ENCODE measurements at regions not wholly inside any gene's neighbourhood (a gene's known extent, or its start where the extent isn't known, plus 50 kb on each side); places are given as distances from the start of the nearest gene placed in this dataset.

DNA sequence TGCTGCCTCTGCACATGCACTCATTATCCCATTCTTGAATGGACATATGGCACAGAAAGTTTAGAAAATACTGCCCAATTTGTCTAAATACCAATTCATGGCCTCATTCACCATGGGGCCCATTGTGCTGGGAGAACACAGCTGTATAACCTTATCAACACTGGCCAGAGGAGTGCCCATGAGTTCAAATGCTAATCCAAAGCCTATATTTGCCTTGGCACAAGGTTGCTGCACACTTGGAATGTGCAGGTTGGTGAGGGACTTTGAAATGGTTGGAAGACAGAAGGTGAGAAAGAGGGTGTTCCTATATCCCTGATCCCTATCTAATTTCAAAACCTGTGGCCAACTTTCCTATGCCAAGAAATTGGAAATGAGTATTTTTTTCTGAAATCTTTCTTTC is 693.9 kb upstream of the ID2 start:
- Histone ChIP-seq H3K4me1 (ENCODE audit: control insufficient read depth in 4 of 4, insufficient read depth in 4 of 4, low read length in 3 of 4) (peaks cover 0 to 6% (median 4%) of the 10 kb centered on the region in 4 donors), H3K27me3 (ENCODE audit: control insufficient read depth in 4 of 4, insufficient read depth in 4 of 4, low read length in 3 of 4) (no peaks in the 10 kb centered on the region), H3K4me3 (ENCODE audit: low read depth in 1 of 3, low read length in 3 of 3) (no peak overlapping the region), H3K9me3 (ENCODE audit: control insufficient read depth in 4 of 4, low read length in 3 of 4) (no peaks in the 10 kb centered on the region), H3K27ac (ENCODE audit: low read depth in 1 of 2, low read length in 2 of 2) (no peak overlapping the region), H3K9ac (ENCODE audit: low read depth in 1 of 2, low read length in 2 of 2) (no peak overlapping the region), H3K36me3 (ENCODE audit: control insufficient read depth in 4 of 4, insufficient read depth in 3 of 4, low read depth in 1 of 4, low read length in 3 of 4) (no peaks in the 10 kb centered on the region)
- DNase-seq (ENCODE audit: low spot score) = no peak
- TF ChIP-seq, protein P1, sequence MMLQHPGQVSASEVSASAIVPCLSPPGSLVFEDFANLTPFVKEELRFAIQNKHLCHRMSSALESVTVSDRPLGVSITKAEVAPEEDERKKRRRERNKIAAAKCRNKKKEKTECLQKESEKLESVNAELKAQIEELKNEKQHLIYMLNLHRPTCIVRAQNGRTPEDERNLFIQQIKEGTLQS (IDR thresholded peaks at IDR 0.05) = no peak
- TF ChIP-seq, protein P2, sequence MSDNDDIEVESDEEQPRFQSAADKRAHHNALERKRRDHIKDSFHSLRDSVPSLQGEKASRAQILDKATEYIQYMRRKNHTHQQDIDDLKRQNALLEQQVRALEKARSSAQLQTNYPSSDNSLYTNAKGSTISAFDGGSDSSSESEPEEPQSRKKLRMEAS (IDR thresholded peaks at IDR 0.05) = no peak
- TF ChIP-seq SP1 (IDR thresholded peaks at IDR 0.05) = peak; percentile 21
- peak; percentile 22 for TF ChIP-seq FOXA1 (IDR thresholded peaks at IDR 0.05)
- TF ChIP-seq GABPA (IDR thresholded peaks at IDR 0.05 in 1 of 2, conservative IDR thresholded peaks at IDR 0.05 in 1 of 2) = no peak
- TF ChIP-seq HNF4G (IDR thresholded peaks at IDR 0.05) = no peak
- peak; percentile 31 for TF ChIP-seq FOXA2 (IDR thresholded peaks at IDR 0.05)
- peak in 1 of 2 donors; percentile 48 for TF ChIP-seq JUND (IDR thresholded peaks at IDR 0.05)
- TF ChIP-seq REST (IDR thresholded peaks at IDR 0.05) = peak; percentile 28
- TF ChIP-seq HNF4A (conservative IDR thresholded peaks at IDR 0.05) = peak; percentile 68 to 78
- no peak for TF ChIP-seq ZBTB33 (IDR thresholded peaks at IDR 0.05)
- TF ChIP-seq RXRA (IDR thresholded peaks at IDR 0.05) = peak; percentile 63 to 69
- no peak for TF ChIP-seq NR2F2 (IDR thresholded peaks at IDR 0.05)
- TF ChIP-seq YY1 (IDR thresholded peaks at IDR 0.05) = peak; percentile 34
- TF ChIP-seq RAD21 (IDR thresholded peaks at IDR 0.05) = peak; percentile 53 to 65

GRCh38 chr2:7988440-7988839 is 693.4 kb upstream of the ID2 start:
- peaks cover 0 to 6% (median 4%) of the 10 kb centered on the region in 4 donors for H3K4me1 ChIP-seq (ENCODE audit: control insufficient read depth in 4 of 4, insufficient read depth in 4 of 4, low read length in 3 of 4)
- no peak overlapping the region for H3K4me3 ChIP-seq (ENCODE audit: low read depth in 1 of 3, low read length in 3 of 3)
- no peaks in the 10 kb centered on the region for H3K9me3 ChIP-seq (ENCODE audit: control insufficient read depth in 4 of 4, low read length in 3 of 4)
- DNase-seq (ENCODE audit: low spot score) = no peak
- no peak overlapping the region for H3K27ac ChIP-seq (ENCODE audit: low read depth in 1 of 2, low read length in 2 of 2)
- no peak for TF ChIP-seq JUND (IDR thresholded peaks at IDR 0.05)
- TF ChIP-seq, protein P2 (IDR thresholded peaks at IDR 0.05) = no peak
- TF ChIP-seq YY1 (IDR thresholded peaks at IDR 0.05) = no peak
- TF ChIP-seq HNF4G (IDR thresholded peaks at IDR 0.05) = no peak
- no peak for TF ChIP-seq REST (IDR thresholded peaks at IDR 0.05)
- no peak for TF ChIP-seq HNF4A (conservative IDR thresholded peaks at IDR 0.05)
- TF ChIP-seq, protein P3, sequence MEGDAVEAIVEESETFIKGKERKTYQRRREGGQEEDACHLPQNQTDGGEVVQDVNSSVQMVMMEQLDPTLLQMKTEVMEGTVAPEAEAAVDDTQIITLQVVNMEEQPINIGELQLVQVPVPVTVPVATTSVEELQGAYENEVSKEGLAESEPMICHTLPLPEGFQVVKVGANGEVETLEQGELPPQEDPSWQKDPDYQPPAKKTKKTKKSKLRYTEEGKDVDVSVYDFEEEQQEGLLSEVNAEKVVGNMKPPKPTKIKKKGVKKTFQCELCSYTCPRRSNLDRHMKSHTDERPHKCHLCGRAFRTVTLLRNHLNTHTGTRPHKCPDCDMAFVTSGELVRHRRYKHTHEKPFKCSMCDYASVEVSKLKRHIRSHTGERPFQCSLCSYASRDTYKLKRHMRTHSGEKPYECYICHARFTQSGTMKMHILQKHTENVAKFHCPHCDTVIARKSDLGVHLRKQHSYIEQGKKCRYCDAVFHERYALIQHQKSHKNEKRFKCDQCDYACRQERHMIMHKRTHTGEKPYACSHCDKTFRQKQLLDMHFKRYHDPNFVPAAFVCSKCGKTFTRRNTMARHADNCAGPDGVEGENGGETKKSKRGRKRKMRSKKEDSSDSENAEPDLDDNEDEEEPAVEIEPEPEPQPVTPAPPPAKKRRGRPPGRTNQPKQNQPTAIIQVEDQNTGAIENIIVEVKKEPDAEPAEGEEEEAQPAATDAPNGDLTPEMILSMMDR (IDR thresholded peaks at IDR 0.05; ENCODE audit: low read depth, low read length, missing input control) = no peak
- TF ChIP-seq RXRA (IDR thresholded peaks at IDR 0.05) = no peak
- TF ChIP-seq TAF1 (conservative IDR thresholded peaks at IDR 0.05) = no peak
- TF ChIP-seq ZBTB33 (IDR thresholded peaks at IDR 0.05) = no peak
- TF ChIP-seq RAD21 (IDR thresholded peaks at IDR 0.05) = no peak
- TF ChIP-seq FOXA1 (IDR thresholded peaks at IDR 0.05) = no peak
- TF ChIP-seq NR2F2 (IDR thresholded peaks at IDR 0.05) = no peak
- no peaks in the 10 kb centered on the region for H3K36me3 ChIP-seq (ENCODE audit: control insufficient read depth in 4 of 4, insufficient read depth in 3 of 4, low read depth in 1 of 4, low read length in 3 of 4)
- H3K27me3 ChIP-seq (ENCODE audit: control insufficient read depth in 4 of 4, insufficient read depth in 4 of 4, low read length in 3 of 4) = no peaks in the 10 kb centered on the region
- 62% methylated on average over 1 of the region's 1 CpG for WGBS
- no peak overlapping the region for H3K9ac ChIP-seq (ENCODE audit: low read depth in 1 of 2, low read length in 2 of 2)
